ENCODE measurements at regions not wholly inside any gene's neighbourhood (a gene's known extent, or its start where the extent isn't known, plus 50 kb on each side); places are given as distances from the start of the nearest gene placed in this dataset.

GRCh38 chr16:76656994-76657393, 379.8 kb downstream of the CNTNAP4 start:
- no peak overlapping the region for H3K27ac ChIP-seq
- no peaks in the 10 kb centered on the region for H3K36me3 ChIP-seq (ENCODE audit: low read depth)
- no peaks in the 10 kb centered on the region for H3K4me1 ChIP-seq (ENCODE audit: insufficient read depth)
- H3K27me3 ChIP-seq (replicated peaks; ENCODE audit: insufficient read depth), result no peaks in the 10 kb centered on the region
- H3F3A ChIP-seq (ENCODE audit: insufficient read depth), result no peaks in the 10 kb centered on the region
- H2AFZ ChIP-seq, result no peak overlapping the region
- H4K20me1 ChIP-seq (ENCODE audit: insufficient read depth), result no peaks in the 10 kb centered on the region
- H3K9me2 ChIP-seq (ENCODE audit: insufficient read depth), result no peaks in the 10 kb centered on the region
- H3K79me2 ChIP-seq (ENCODE audit: insufficient read depth), result no peaks in the 10 kb centered on the region
- in situ Hi-C loops (cut with MboI), result loop anchor here (25.0 kb wide), 1 partner anchor 870 kb away; no protein-coding TSS in a partner anchor
- TF ChIP-seq EZH2 (IDR thresholded peaks at IDR 0.05; ENCODE audit: insufficient read depth, poor library complexity, severe bottlenecking) (no peak), EZH2phosphoT487 (IDR thresholded peaks at IDR 0.05; ENCODE audit: insufficient read depth, low read depth) (no peak)
- no peak overlapping the region for H3K9ac ChIP-seq
- H3K9me3 ChIP-seq (ENCODE audit: low read depth), result no peaks in the 10 kb centered on the region
- H3K4me3 ChIP-seq, result no peak overlapping the region
- 37 to 43% methylated on average over 6 of the region's 6 CpGs for WGBS, 2 experiments (ENCODE audit: low coverage in 1 of 2, low lambda C conversion rate in 2 of 2, missing lambda C conversion rate in 2 of 2)
- no peak for DNase-seq
- H3K4me2 ChIP-seq (ENCODE audit: unreplicated experiment), result no peak overlapping the region

- no peaks in the 10 kb centered on the region for H3K4me1 ChIP-seq (ENCODE audit: insufficient read depth)
- no peaks in the 10 kb centered on the region for H3K27me3 ChIP-seq (replicated peaks; ENCODE audit: insufficient read depth)
- H3K36me3 ChIP-seq (ENCODE audit: low read depth), result no peaks in the 10 kb centered on the region
- no peak overlapping the region for H3K4me2 ChIP-seq (ENCODE audit: unreplicated experiment)
- no peaks in the 10 kb centered on the region for H3K9me2 ChIP-seq (ENCODE audit: insufficient read depth)
- no peak overlapping the region for H3K4me3 ChIP-seq
- no peak for DNase-seq
- H2AFZ ChIP-seq, result no peak overlapping the region
- no peaks in the 10 kb centered on the region for H4K20me1 ChIP-seq (ENCODE audit: insufficient read depth)
- H3K9ac ChIP-seq, result no peak overlapping the region
- TF ChIP-seq EZH2 (IDR thresholded peaks at IDR 0.05; ENCODE audit: insufficient read depth, poor library complexity, severe bottlenecking) (no peak), EZH2phosphoT487 (IDR thresholded peaks at IDR 0.05; ENCODE audit: insufficient read depth, low read depth) (no peak)
- no peaks in the 10 kb centered on the region for H3F3A ChIP-seq (ENCODE audit: insufficient read depth)
- 30 to 37% methylated on average over 3 of the region's 3 CpGs for WGBS, 2 experiments (ENCODE audit: low coverage in 1 of 2, low lambda C conversion rate in 2 of 2, missing lambda C conversion rate in 2 of 2)
- in situ Hi-C loops (cut with MboI), result loop anchor here (25.0 kb wide), 1 partner anchor 874 kb away; no protein-coding TSS in a partner anchor
- H3K79me2 ChIP-seq (ENCODE audit: insufficient read depth), result no peaks in the 10 kb centered on the region
- H3K27ac ChIP-seq, result no peak overlapping the region
- H3K9me3 ChIP-seq (ENCODE audit: low read depth), result no peaks in the 10 kb centered on the region
These were observed 384.6 kb downstream of the CNTNAP4 start for GRCh38 chr16:76661691-76662235.

GRCh38 chr16:76665571-76666275, 388.5 kb downstream of the CNTNAP4 start:
- H3K9me2 ChIP-seq (ENCODE audit: insufficient read depth), result no peaks in the 10 kb centered on the region
- H3K4me1 ChIP-seq (ENCODE audit: insufficient read depth), result no peaks in the 10 kb centered on the region
- no peaks in the 10 kb centered on the region for H3K9me3 ChIP-seq (ENCODE audit: low read depth)
- DNase-seq, result no peak
- H3K27me3 ChIP-seq (replicated peaks; ENCODE audit: insufficient read depth), result no peaks in the 10 kb centered on the region
- in situ Hi-C loops (cut with MboI), result loop anchor here (25.0 kb wide), 1 partner anchor 878 kb away; no protein-coding TSS in a partner anchor
- no peak overlapping the region for H2AFZ ChIP-seq
- no peak overlapping the region for H3K4me2 ChIP-seq (ENCODE audit: unreplicated experiment)
- H3K79me2 ChIP-seq (ENCODE audit: insufficient read depth), result no peaks in the 10 kb centered on the region
- H3K4me3 ChIP-seq, result no peak overlapping the region
- 11 to 14% methylated on average over 4 of the region's 4 CpGs for WGBS, 2 experiments (ENCODE audit: low coverage in 1 of 2, low lambda C conversion rate in 2 of 2, missing lambda C conversion rate in 2 of 2)
- TF ChIP-seq EZH2 (IDR thresholded peaks at IDR 0.05; ENCODE audit: insufficient read depth, poor library complexity, severe bottlenecking), result no peak
- no peak for TF ChIP-seq EZH2phosphoT487 (IDR thresholded peaks at IDR 0.05; ENCODE audit: insufficient read depth, low read depth)
- H3K27ac ChIP-seq, result no peak overlapping the region
- H4K20me1 ChIP-seq (ENCODE audit: insufficient read depth), result no peaks in the 10 kb centered on the region
- no peaks in the 10 kb centered on the region for H3K36me3 ChIP-seq (ENCODE audit: low read depth)
- H3F3A ChIP-seq (ENCODE audit: insufficient read depth), result no peaks in the 10 kb centered on the region
- H3K9ac ChIP-seq, result no peak overlapping the region

- TF ChIP-seq EZH2phosphoT487 (IDR thresholded peaks at IDR 0.05; ENCODE audit: insufficient read depth, low read depth), result no peak
- Histone ChIP-seq H3F3A (ENCODE audit: insufficient read depth) (no peaks in the 10 kb centered on the region), H3K27ac (no peak overlapping the region), H3K4me1 (ENCODE audit: insufficient read depth) (no peaks in the 10 kb centered on the region), H3K4me3 (no peak overlapping the region), H3K9ac (no peak overlapping the region), H3K9me3 (ENCODE audit: low read depth) (no peaks in the 10 kb centered on the region), H3K9me2 (ENCODE audit: insufficient read depth) (no peaks in the 10 kb centered on the region), H2AFZ (no peak overlapping the region), H4K20me1 (ENCODE audit: insufficient read depth) (no peaks in the 10 kb centered on the region), H3K79me2 (ENCODE audit: insufficient read depth) (no peaks in the 10 kb centered on the region), H3K36me3 (ENCODE audit: low read depth) (no peaks in the 10 kb centered on the region), H3K4me2 (ENCODE audit: unreplicated experiment) (no peak overlapping the region), H3K27me3 (replicated peaks; ENCODE audit: insufficient read depth) (no peaks in the 10 kb centered on the region)
- in situ Hi-C loops (cut with MboI), result loop anchor here (25.0 kb wide), 1 partner anchor 881 kb away; no protein-coding TSS in a partner anchor
- no peak for DNase-seq
- WGBS, 2 experiments (ENCODE audit: low coverage in 1 of 2, low lambda C conversion rate in 2 of 2, missing lambda C conversion rate in 2 of 2), result 51 to 53% methylated on average over 8 of the region's 8 CpGs
These were observed 391.1 kb downstream of the CNTNAP4 start for GRCh38 chr16:76668207-76668725.
